WI38 (cell line): ENCODE measurements at regions not wholly inside any gene's neighbourhood (a gene's known extent, or its start where the extent isn't known, plus 50 kb on each side); places are given as distances from the start of the nearest gene placed in this dataset.

ENCODE experiments used
- H3K4me3 ChIP-seq: 2 replicates; pipeline ENCODE4 v1.5.1; 2011; ENCODE audit warnings: low read depth, mild to moderate bottlenecking, control low read depth, low read length
- TF ChIP-seq, protein P1 (sequence below): IDR thresholded peaks from 2 replicates; pipeline ENCODE4 v1.5.1; 2012; ENCODE audit warnings: low read depth, mild to moderate bottlenecking, control low read depth, low read length

DNA sequence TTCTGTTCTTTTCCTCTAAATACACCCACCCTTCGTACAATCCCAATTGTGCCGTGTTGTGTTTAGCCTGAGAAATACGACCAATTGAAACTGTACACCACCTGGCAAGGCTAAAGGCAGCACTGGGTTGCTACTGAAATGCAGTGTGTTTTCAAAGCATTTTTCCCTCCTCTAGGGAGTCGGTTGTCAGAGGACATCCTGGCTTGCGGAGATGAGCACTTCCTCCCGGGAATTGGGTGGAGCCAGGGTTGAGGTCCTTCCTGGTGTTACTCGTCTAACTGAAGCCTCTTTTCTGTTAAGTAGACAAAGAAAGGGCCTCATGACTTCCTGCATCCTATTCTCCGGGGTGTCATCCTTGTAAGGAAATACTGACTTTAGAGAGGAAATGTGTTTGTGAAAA lies 133.5 kb downstream of the MTPAP start:
- H3K4me3 ChIP-seq = no peak overlapping the region
- TF ChIP-seq, protein P1, sequence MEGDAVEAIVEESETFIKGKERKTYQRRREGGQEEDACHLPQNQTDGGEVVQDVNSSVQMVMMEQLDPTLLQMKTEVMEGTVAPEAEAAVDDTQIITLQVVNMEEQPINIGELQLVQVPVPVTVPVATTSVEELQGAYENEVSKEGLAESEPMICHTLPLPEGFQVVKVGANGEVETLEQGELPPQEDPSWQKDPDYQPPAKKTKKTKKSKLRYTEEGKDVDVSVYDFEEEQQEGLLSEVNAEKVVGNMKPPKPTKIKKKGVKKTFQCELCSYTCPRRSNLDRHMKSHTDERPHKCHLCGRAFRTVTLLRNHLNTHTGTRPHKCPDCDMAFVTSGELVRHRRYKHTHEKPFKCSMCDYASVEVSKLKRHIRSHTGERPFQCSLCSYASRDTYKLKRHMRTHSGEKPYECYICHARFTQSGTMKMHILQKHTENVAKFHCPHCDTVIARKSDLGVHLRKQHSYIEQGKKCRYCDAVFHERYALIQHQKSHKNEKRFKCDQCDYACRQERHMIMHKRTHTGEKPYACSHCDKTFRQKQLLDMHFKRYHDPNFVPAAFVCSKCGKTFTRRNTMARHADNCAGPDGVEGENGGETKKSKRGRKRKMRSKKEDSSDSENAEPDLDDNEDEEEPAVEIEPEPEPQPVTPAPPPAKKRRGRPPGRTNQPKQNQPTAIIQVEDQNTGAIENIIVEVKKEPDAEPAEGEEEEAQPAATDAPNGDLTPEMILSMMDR = no peak

DNA sequence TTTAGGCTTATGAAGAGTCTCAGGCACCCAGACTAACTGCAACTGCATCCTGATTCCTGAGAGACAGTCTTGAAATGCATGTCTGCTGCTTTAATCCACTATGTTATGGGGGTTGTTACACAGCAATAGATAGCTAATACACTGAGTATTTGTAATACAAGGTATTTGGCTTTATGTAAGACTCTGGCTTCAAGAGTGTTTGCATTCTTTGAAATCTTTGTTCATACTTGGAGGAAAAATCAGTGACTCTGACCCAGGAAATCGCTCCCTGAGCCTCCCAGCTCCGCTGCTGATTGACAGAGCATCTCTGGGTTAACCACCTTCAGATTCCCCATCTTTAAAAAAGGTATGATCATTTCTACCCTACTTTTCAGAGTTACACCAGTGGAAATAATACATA lies 133.9 kb downstream of the MTPAP start:
- H3K4me3 ChIP-seq = no peak overlapping the region
- TF ChIP-seq, protein P1 = no peak

DNA sequence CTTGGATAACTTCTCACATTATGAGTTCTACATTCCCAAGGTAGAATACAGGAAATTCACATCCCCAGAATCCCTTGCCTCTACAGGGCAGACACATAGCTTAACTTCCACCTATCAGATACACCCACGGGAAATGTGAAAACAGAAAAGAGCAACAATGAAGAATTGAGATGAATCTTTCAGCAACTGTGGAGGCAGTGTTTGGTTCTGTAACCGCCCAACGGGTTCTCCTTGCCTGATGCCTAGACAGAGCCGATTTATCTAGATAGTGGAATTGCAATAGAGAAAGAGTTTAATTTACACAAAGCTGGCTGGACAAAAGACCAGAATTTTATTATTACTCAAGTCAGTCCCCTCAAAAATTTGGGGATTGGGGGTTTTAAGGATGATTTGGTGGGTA lies 138.8 kb downstream of the MTPAP start:
- TF ChIP-seq, protein P1 = no peak
- H3K4me3 ChIP-seq = no peak overlapping the region

DNA sequence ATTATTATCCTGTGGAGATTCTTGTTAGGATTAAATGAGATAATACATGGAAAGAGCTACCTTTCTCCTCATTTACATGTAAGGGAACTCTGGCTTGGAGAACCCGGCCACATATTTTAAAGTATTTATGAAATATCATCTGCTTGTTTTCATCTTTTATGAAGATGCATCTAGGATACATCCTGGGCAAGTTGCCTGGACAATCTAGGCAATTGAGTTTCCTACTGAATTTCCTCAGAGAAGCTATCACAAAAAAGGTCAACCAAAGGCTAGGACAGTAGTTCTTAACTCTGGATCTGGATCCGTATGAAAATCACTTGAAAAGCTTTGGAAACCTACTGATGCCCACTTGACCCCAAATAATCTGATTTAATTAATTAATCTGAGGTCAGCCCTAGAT lies 140.7 kb downstream of the MTPAP start:
- TF ChIP-seq, protein P1 = no peak

DNA sequence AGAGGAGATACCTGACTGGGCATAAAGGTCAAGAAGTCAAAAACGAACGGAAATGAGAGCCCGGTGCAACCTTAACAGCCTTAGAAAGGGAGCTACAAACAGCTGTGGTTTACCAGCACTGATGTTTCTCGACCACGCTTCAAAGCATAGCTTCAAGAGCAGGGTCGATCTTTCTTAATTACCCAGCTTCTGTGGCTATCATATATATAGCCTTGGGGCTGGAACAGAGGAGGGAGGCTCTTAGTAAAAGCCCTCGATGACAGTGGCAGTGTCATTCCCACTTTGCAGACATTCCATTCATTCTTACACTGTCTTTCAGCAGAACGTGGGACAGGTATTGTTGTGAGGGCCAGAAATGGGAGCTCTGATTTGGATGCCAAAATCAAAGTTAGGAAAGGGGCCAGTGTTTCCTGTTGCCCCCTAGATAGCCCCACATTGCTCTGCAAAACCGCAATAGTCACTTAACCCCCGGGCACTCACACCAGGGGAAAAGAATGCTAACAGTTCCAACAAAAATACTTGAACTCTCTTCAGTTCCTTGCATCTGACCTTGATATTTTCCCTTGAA lies 141.5 kb downstream of the MTPAP start:
- TF ChIP-seq, protein P1 = no peak
- no peak overlapping the region for H3K4me3 ChIP-seq

More for the DNA sequence above, 140.7 kb downstream of the MTPAP start:
- H3K4me3 ChIP-seq = no peak overlapping the region

DNA sequence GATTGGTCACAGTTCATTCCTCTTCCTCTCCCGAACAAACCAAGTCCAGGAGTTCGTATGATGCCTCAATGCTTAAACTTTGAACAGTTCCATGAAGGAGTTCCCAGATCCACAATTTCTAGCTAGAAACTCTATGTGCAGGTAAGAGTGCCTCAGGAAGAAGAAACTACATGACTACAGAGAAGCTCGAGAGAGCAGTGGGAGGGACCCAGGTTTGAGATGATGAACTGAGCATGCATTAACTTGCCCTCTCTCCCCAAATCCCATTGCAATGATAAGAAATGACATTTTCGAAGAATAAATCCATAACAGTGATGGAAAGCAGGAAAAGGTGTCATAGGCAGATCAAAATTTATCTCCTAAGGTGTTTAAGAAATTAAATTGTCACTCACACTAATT lies 140.6 kb upstream of the JCAD start:
- H3K4me3 ChIP-seq = no peak overlapping the region
- TF ChIP-seq, protein P1 = no peak

DNA sequence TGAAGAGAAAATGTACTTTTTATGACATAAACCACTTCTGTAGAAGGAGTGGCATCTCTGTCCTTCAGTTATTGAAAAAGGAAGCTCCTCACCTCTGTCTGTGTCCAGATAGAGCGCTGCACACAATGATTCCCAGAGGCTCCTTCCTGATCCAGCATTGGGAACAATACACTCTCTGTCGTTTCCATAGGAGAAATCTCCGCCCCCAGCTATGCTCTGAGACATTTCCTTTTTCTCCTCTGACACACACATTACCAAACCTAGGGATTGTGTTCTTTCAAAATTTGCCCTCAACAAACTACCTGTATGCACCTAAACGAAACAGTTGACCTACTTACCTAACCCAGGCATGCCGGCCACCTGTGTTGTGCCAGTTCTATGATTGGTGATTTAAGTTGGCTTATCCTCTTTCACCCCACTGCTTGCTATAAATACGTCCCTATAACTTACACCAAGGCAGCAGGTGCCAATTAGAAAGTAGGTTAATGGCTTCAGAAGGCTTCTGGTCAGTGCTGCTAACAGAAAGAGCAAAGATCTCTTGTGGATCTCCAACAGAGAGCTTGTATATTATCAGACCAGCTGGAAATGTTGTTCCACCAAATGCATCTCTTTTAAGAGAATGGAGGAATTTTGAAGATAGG lies 140.1 kb upstream of the JCAD start:
- H3K4me3 ChIP-seq = no peak overlapping the region
- TF ChIP-seq, protein P1 = no peak
